ENCODE measurements at regions not wholly inside any gene's neighbourhood (a gene's known extent, or its start where the extent isn't known, plus 50 kb on each side); places are given as distances from the start of the nearest gene placed in this dataset.

- TF ChIP-seq CTCF (IDR thresholded peaks at IDR 0.05; ENCODE audit: borderline replicate concordance, extremely low read depth, insufficient read depth) = no peak
- no peak for FAIRE-seq
Observed at GRCh38 chr6:106827081-106827480, 147.4 kb downstream of the CD24 start.

DNA sequence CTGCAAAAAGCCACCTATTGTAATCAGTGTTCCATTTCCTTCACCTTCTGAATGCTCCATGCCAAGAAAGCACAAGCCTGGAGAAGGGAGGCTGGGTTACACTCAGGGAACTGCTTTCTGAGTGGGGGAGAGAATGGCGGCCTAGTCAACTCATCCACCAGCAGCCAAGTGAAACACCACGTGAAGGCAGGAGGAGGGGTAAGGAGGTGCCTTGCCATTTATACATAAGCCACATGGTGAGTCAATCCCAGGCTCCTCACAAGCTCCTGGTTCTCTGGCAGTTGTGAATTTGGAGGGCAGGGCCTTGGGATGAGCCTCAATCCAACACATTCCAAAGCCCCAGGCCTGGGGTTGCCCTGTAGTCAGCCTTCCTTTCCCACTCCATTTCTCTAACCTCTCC is 149.4 kb downstream of the CD24 start:
- peaks cover 0 to 8% (median 0%) of the 10 kb centered on the region in 3 donors for H3K4me1 ChIP-seq (ENCODE audit: control insufficient read depth in 2 of 3, insufficient read depth in 2 of 3, low read depth in 1 of 3, low read length in 3 of 3)

More at GRCh38 chr6:106827081-106827480, 147.4 kb downstream of the CD24 start:
- Histone ChIP-seq H3K4me3 (ENCODE audit: low read length in 3 of 3) (no peak overlapping the region), H3K9me3 (ENCODE audit: control insufficient read depth in 2 of 3, insufficient read depth in 1 of 3, low read length in 3 of 3) (peaks cover 0 to 5% (median 0%) of the 10 kb centered on the region in 3 donors), H3K27me3 (ENCODE audit: control insufficient read depth, insufficient read depth, low read length) (no peaks in the 10 kb centered on the region), H3K36me3 (ENCODE audit: control insufficient read depth in 2 of 3, insufficient read depth in 3 of 3, low read length in 3 of 3) (no peaks in the 10 kb centered on the region), H3K4me1 (ENCODE audit: control insufficient read depth in 2 of 3, insufficient read depth in 2 of 3, low read depth in 1 of 3, low read length in 3 of 3) (peaks cover 0 to 3% (median 0%) of the 10 kb centered on the region in 3 donors), H3K9ac (ENCODE audit: low read length in 3 of 3) (no peak overlapping the region), H3K27ac (ENCODE audit: low read depth in 2 of 2, low read length in 2 of 2) (no peak overlapping the region)
- intact Hi-C loops (cut with DNase I) = no loop called here
- no peak for DNase-seq

DNA sequence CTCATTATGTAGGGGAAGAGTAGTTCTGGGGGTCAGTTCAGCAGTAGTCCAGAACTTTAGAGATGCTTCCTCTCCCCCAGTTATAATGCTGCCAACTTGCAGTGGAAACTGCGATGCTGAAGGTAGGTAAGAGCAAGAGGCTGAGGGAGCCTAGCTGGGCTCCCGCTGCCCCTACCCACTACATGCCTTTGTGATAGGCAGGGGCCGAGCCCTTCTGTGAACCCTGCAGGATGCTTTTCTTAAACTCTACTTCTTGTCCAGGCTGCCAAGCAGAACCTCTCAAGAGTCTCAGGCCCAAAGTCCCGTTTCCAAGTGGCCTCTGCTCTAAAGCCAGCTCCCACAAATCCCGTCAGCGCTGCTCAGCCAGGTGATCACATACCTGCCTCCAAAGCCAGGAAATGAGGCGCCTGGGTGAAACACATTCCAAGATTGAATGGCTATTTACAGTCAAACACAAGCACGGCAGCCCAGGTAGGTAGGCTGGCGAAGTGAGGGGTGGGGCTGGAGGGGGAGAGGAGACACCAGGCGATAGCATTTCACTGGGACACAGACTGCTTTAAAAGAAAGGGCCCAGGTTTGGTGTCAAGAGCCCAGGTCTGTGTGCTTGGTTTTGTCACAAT is 150.7 kb downstream of the CD24 start:
- Histone ChIP-seq H3K4me1 (ENCODE audit: control insufficient read depth in 2 of 3, insufficient read depth in 2 of 3, low read depth in 1 of 3, low read length in 3 of 3) (peaks cover 0 to 9% (median 0%) of the 10 kb centered on the region in 3 donors), H3K36me3 (ENCODE audit: control insufficient read depth in 2 of 3, insufficient read depth in 3 of 3, low read length in 3 of 3) (no peaks in the 10 kb centered on the region), H3K27ac (ENCODE audit: low read depth in 2 of 2, low read length in 2 of 2) (peak overlapping the region; percentile 75 to 78), H3K27me3 (ENCODE audit: control insufficient read depth, insufficient read depth, low read length) (no peaks in the 10 kb centered on the region), H3K4me3 (ENCODE audit: low read length in 3 of 3) (no peak overlapping the region), H3K9ac (ENCODE audit: low read length in 3 of 3) (peak overlapping the region in 1 of 3 donors; percentile 51), H3K9me3 (ENCODE audit: control insufficient read depth in 2 of 3, insufficient read depth in 1 of 3, low read length in 3 of 3) (peaks cover 0 to 5% (median 0%) of the 10 kb centered on the region in 3 donors)
- no peak for TF ChIP-seq CTCF (IDR thresholded peaks at IDR 0.05; ENCODE audit: borderline replicate concordance, extremely low read depth, insufficient read depth)
- intact Hi-C loops (cut with DNase I) = no loop called here
- no peak for FAIRE-seq
- peak; percentile 72 to 85 (median 82) for DNase-seq

More for the DNA sequence above, 149.4 kb downstream of the CD24 start:
- H3K9me3 ChIP-seq (ENCODE audit: control insufficient read depth in 2 of 3, insufficient read depth in 1 of 3, low read length in 3 of 3) = peaks cover 0 to 5% (median 0%) of the 10 kb centered on the region in 3 donors
- TF ChIP-seq CTCF (IDR thresholded peaks at IDR 0.05; ENCODE audit: borderline replicate concordance, extremely low read depth, insufficient read depth) = no peak
- H3K27ac ChIP-seq (ENCODE audit: low read depth in 2 of 2, low read length in 2 of 2) = no peak overlapping the region
- FAIRE-seq (no peak), DNase-seq (no peak)
- no peaks in the 10 kb centered on the region for H3K27me3 ChIP-seq (ENCODE audit: control insufficient read depth, insufficient read depth, low read length)
- no peaks in the 10 kb centered on the region for H3K36me3 ChIP-seq (ENCODE audit: control insufficient read depth in 2 of 3, insufficient read depth in 3 of 3, low read length in 3 of 3)
- no peak overlapping the region for H3K9ac ChIP-seq (ENCODE audit: low read length in 3 of 3)
- intact Hi-C loops (cut with DNase I) = no loop called here
- H3K4me3 ChIP-seq (ENCODE audit: low read length in 3 of 3) = no peak overlapping the region

Data from kidney (tissue), 13 donors.